ENCODE measurements at regions not wholly inside any gene's neighbourhood (a gene's known extent, or its start where the extent isn't known, plus 50 kb on each side); places are given as distances from the start of the nearest gene placed in this dataset.
A peak's percentile ranks its signal among the peaks of the same experiment; 100 is the strongest.

- no peak for DNase-seq
Measured at GRCh38 chr2:165033402-165033801, 78.1 kb upstream of the SLC38A11 start.

- no peak for DNase-seq
Measured at GRCh38 chr2:165032559-165032958, 77.2 kb upstream of the SLC38A11 start.

GRCh38 chr2:165024199-165024598 lies 68.9 kb upstream of the SLC38A11 start:
- DNase-seq, result no peak

GRCh38 chr2:165022781-165023180 lies 67.5 kb upstream of the SLC38A11 start:
- DNase-seq, result no peak

GRCh38 chr2:165017966-165018596 lies 62.8 kb upstream of the SLC38A11 start:
- peak; percentile 38 for DNase-seq

GRCh38 chr2:165016772-165017411 lies 61.6 kb upstream of the SLC38A11 start:
- DNase-seq, result no peak

GRCh38 chr2:165015052-165015642 lies 59.8 kb upstream of the SLC38A11 start:
- DNase-seq, result peak; percentile 41

- DNase-seq, result no peak
Measured at GRCh38 chr2:165013944-165014619, 58.8 kb upstream of the SLC38A11 start.

GRCh38 chr2:165011199-165011598 lies 55.9 kb upstream of the SLC38A11 start:
- no peak for DNase-seq

- no peak for DNase-seq
Measured at GRCh38 chr2:165010556-165010955, 55.2 kb upstream of the SLC38A11 start.

- DNase-seq, result no peak
Measured at GRCh38 chr2:165009466-165009865, 54.1 kb upstream of the SLC38A11 start.

- DNase-seq, result no peak
Measured at GRCh38 chr2:165008730-165009315, 53.5 kb upstream of the SLC38A11 start.

GRCh38 chr2:165007161-165007744 lies 51.9 kb upstream of the SLC38A11 start:
- no peak for DNase-seq
